IMR-90 (cell line): ENCODE measurements at regions not wholly inside any gene's neighbourhood (a gene's known extent, or its start where the extent isn't known, plus 50 kb on each side); places are given as distances from the start of the nearest gene placed in this dataset.

Source experiments
- ATAC-seq: fragments of 200-7000 bp; cut with Tn5 transposase; 2 replicates; pipeline ENCODE4 v1.9.1; 2020; ENCODE audit warnings: low read depth, mild to moderate bottlenecking, moderate library complexity
- BruUV-seq: library from RNA; stranded (reverse); fragments of 400-500 nt; replicated peaks from 2 replicates; lab custom pipeline; 2021; lab: Mats Ljungman, UMichigan
- CTCF ChIA-PET: fragments of 300-600 bp; formaldehyde crosslinking; extraction: SDS; loops from one replicate; lab custom pipeline; 2021; ENCODE audit warnings: antibody characterized with exemption; lab: Yijun Ruan, JAX
- POLR2A ChIA-PET: fragments of 300-600 bp; sonication (Branson Sonifier 250); formaldehyde crosslinking; loops from one replicate; lab custom pipeline; 2022; ENCODE audit warnings: antibody characterized with exemption; ENCODE audit not compliant: unreplicated experiment; lab: Charles Lee
- DNase-seq: peaks from one replicate; pipeline ENCODE4 v3.0.0; 2013
- H2AFZ ChIP-seq: replicated peaks from 2 replicates; pipeline ENCODE3; 2013; ENCODE audit warnings: low read length, mild to moderate bottlenecking; ENCODE audit not compliant: poor library complexity
- H2AK5ac ChIP-seq: 2 replicates; pipeline ENCODE4 v1.6.1; 2013; ENCODE audit warnings: low read depth, low read length, inconsistent platforms
- H2AK9ac ChIP-seq: replicated peaks from 2 replicates; pipeline ENCODE3; 2013; ENCODE audit warnings: mild to moderate bottlenecking, low read depth, low read length, moderate library complexity; ENCODE audit not compliant: poor library complexity
- H2BK120ac ChIP-seq: 2 replicates; pipeline ENCODE4 v1.6.1; 2013; ENCODE audit warnings: low read depth, low read length, inconsistent platforms
- H2BK15ac ChIP-seq: 3 replicates; pipeline ENCODE4 v1.6.1; 2013; ENCODE audit warnings: low read depth, low read length, inconsistent platforms
- H2BK20ac ChIP-seq: 2 replicates; pipeline ENCODE4 v1.6.1; 2013; ENCODE audit warnings: low read depth, mild to moderate bottlenecking, inconsistent platforms, low read length, moderate library complexity
- H2BK5ac ChIP-seq: 2 replicates; pipeline ENCODE4 v1.6.1; 2013; ENCODE audit warnings: mild to moderate bottlenecking, low read depth, low read length, inconsistent platforms; ENCODE audit not compliant: poor library complexity, severe bottlenecking
- H3K14ac ChIP-seq: replicated peaks from 2 replicates; pipeline ENCODE4 v1.6.1; 2013; ENCODE audit warnings: low read depth, low read length, inconsistent platforms
- H3K18ac ChIP-seq: 2 replicates; pipeline ENCODE4 v1.6.1; 2013; ENCODE audit warnings: low read depth, low read length, control low read depth
- H3K23ac ChIP-seq: 2 replicates; pipeline ENCODE4 v1.6.1; 2013; ENCODE audit warnings: low read depth, low read length, inconsistent platforms
- H3K27ac ChIP-seq: 2 replicates; pipeline ENCODE4 v1.5.1; 2013; ENCODE audit warnings: mild to moderate bottlenecking, control low read depth, low read length; ENCODE audit not compliant: insufficient read depth
- H3K27me3 ChIP-seq: 2 replicates; pipeline ENCODE4 v1.6.1; 2013; ENCODE audit warnings: low read length; ENCODE audit not compliant: control insufficient read depth, insufficient read depth
- H3K36me3 ChIP-seq: 2 replicates; pipeline ENCODE4 v1.6.1; 2013; ENCODE audit warnings: low read length, mixed read lengths; ENCODE audit not compliant: control insufficient read depth, insufficient read depth
- H3K4ac ChIP-seq: 2 replicates; pipeline ENCODE4 v1.6.1; 2013; ENCODE audit warnings: low read depth, low read length, inconsistent platforms
- H3K4me1 ChIP-seq: 2 replicates; pipeline ENCODE4 v1.6.1; 2013; ENCODE audit warnings: low read length, mixed read lengths; ENCODE audit not compliant: control insufficient read depth, insufficient read depth
- H3K4me2 ChIP-seq: 2 replicates; pipeline ENCODE4 v1.6.1; 2013; ENCODE audit warnings: low read depth, mild to moderate bottlenecking, control low read depth, low read length, moderate library complexity
- H3K4me3 ChIP-seq: 2 replicates; pipeline ENCODE4 v1.5.1; 2013; ENCODE audit warnings: low read depth, mild to moderate bottlenecking, control low read depth, low read length, moderate library complexity; ENCODE audit not compliant: insufficient read depth
- H3K56ac ChIP-seq: 2 replicates; pipeline ENCODE4 v1.6.1; 2013; ENCODE audit warnings: low read length, inconsistent platforms; ENCODE audit not compliant: insufficient read depth; ENCODE audit errors: extremely low read depth
- H3K79me1 ChIP-seq, 2 experiments: 2 replicates each; pipeline ENCODE4 v1.6.1; 2013; ENCODE audit warnings: low read length in 2 of 2, inconsistent platforms in 1 of 2, low read depth in 1 of 2
- H3K9ac ChIP-seq: 2 replicates; pipeline ENCODE4 v1.6.1; 2013; ENCODE audit warnings: low read depth, low read length, control low read depth
- H3K9me1 ChIP-seq: 2 replicates; pipeline ENCODE4 v1.6.1; 2013; ENCODE audit warnings: low read length, inconsistent platforms; ENCODE audit not compliant: insufficient read depth
- H3K9me3 ChIP-seq: 2 replicates; pipeline ENCODE4 v1.6.1; 2013; ENCODE audit warnings: low read length; ENCODE audit not compliant: control insufficient read depth, insufficient read depth
- H4K20me1 ChIP-seq: 2 replicates; pipeline ENCODE4 v1.6.1; 2013; ENCODE audit warnings: low read length, inconsistent platforms; ENCODE audit not compliant: insufficient read depth
- H4K5ac ChIP-seq: 2 replicates; pipeline ENCODE4 v1.6.1; 2013; ENCODE audit warnings: mild to moderate bottlenecking, low read depth, low read length, control low read depth
- H4K8ac ChIP-seq, 2 experiments: 2 replicates each; pipeline ENCODE4 v1.6.1; 2013; ENCODE audit warnings: low read depth in 2 of 2, low read length in 2 of 2, control low read depth in 1 of 2, inconsistent platforms in 1 of 2
- H4K91ac ChIP-seq: 2 replicates; pipeline ENCODE4 v1.6.1; 2013; ENCODE audit warnings: low read depth, low read length, inconsistent platforms; ENCODE audit not compliant: insufficient read depth
- ELK1 ChIP-seq: fragments of 150-350 bp; IDR thresholded peaks from 2 replicates; pipeline ENCODE4 v1.6.1; 2016; ENCODE audit warnings: low read depth, mild to moderate bottlenecking, low read length, moderate library complexity, borderline replicate concordance
- MAFK ChIP-seq: IDR thresholded peaks from 2 replicates; pipeline ENCODE4 v1.6.1; 2012; ENCODE audit warnings: low read depth, low read length, improper control_type of control experiment
- dilution Hi-C: fragments of 300-500 bp; cut with HindIII; formaldehyde crosslinking; loops from one replicate; pipeline ENCODE4 v1.14.3; 2018; ENCODE audit warnings: low sequenced_read_pairs; ENCODE audit not compliant: unreplicated experiment
- in situ Hi-C: fragments of 300-500 bp; cut with MboI; formaldehyde crosslinking; loops from 3 replicates; pipeline ENCODE4 v1.14.3; 2019; ENCODE audit warnings: low sequenced_read_pairs, inconsistent platforms, mixed read lengths
- intact Hi-C: fragments of 100-400 bp; cut with micrococcal nuclease; formaldehyde crosslinking; loops from 2 replicates; pipeline ENCODE4 v1.10.0; 2022

GRCh38 chr10:75326306-75326705 lies 75.3 kb downstream of the ZNF503 start:
- H3K56ac ChIP-seq: no peak overlapping the region
- no peak overlapping the region for H2AFZ ChIP-seq
- H3K27me3 ChIP-seq: no peaks in the 10 kb centered on the region; the same call in none of the 2 replicates
- H2BK20ac ChIP-seq: no peak overlapping the region
- no peak overlapping the region for H3K9ac ChIP-seq
- H2BK5ac ChIP-seq: no peak overlapping the region
- no peak overlapping the region for H3K4ac ChIP-seq
- TF ChIP-seq ELK1 (no peak), MAFK (peak; percentile 93)
- dilution Hi-C loops: no loop called here
- no peak overlapping the region for H2AK5ac ChIP-seq
- H3K79me1 ChIP-seq: no peaks in the 10 kb centered on the region
- no peak overlapping the region for H3K14ac ChIP-seq
- H3K4me3 ChIP-seq: no peak overlapping the region
- no peaks in the 10 kb centered on the region for H3K4me1 ChIP-seq
- H2AK9ac ChIP-seq: no peak overlapping the region
- H4K91ac ChIP-seq: no peak overlapping the region
- intact Hi-C loops: no loop called here
- no peak overlapping the region for H2BK15ac ChIP-seq
- no peak overlapping the region for H4K5ac ChIP-seq
- BruUV-seq: no TSS peak
- H3K23ac ChIP-seq: no peak overlapping the region
- H3K4me2 ChIP-seq: no peak overlapping the region
- H3K36me3 ChIP-seq: no peaks in the 10 kb centered on the region
- H3K27ac ChIP-seq: no peak overlapping the region
- H3K18ac ChIP-seq: no peak overlapping the region
- in situ Hi-C loops: no loop called here
- POLR2A ChIA-PET: no interaction called here
- ATAC-seq: no peak
- no peaks in the 10 kb centered on the region for H4K20me1 ChIP-seq
- DNase-seq: no peak
- peaks cover 2% of the 10 kb centered on the region; the same call in 1 of the 2 replicates for H3K9me3 ChIP-seq
- no peak overlapping the region for H4K8ac ChIP-seq
- no peaks in the 10 kb centered on the region for H3K9me1 ChIP-seq
- H2BK120ac ChIP-seq: no peak overlapping the region
- CTCF ChIA-PET: no interaction called here
